ENCODE measurements at regions not wholly inside any gene's neighbourhood (a gene's known extent, or its start where the extent isn't known, plus 50 kb on each side); places are given as distances from the start of the nearest gene placed in this dataset.

- FAIRE-seq, result no peak
These were observed 327.9 kb downstream of the TTLL7 start for GRCh38 chr1:83670909-83671565.

- no peak for FAIRE-seq
These were observed 357.0 kb downstream of the TTLL7 start for GRCh38 chr1:83641796-83642443.

GRCh38 chr1:83641206-83641658, 357.7 kb downstream of the TTLL7 start:
- FAIRE-seq, result no peak

GRCh38 chr1:83639785-83640184, 359.1 kb downstream of the TTLL7 start:
- FAIRE-seq, result no peak

- no peak for FAIRE-seq
These were observed 361.3 kb downstream of the TTLL7 start for GRCh38 chr1:83637586-83637985.

GRCh38 chr1:83637009-83637408, 361.9 kb downstream of the TTLL7 start:
- FAIRE-seq, result no peak

GRCh38 chr1:83632906-83633305, 366.0 kb downstream of the TTLL7 start:
- no peak for FAIRE-seq

- FAIRE-seq, result no peak
These were observed 367.1 kb downstream of the TTLL7 start for GRCh38 chr1:83631851-83632250.

GRCh38 chr1:83627045-83627444, 371.9 kb downstream of the TTLL7 start:
- FAIRE-seq, result no peak

GRCh38 chr1:83626603-83627002, 372.3 kb downstream of the TTLL7 start:
- no peak for FAIRE-seq

GRCh38 chr1:83625646-83626045, 373.3 kb downstream of the TTLL7 start:
- no peak for FAIRE-seq

- FAIRE-seq, result no peak
These were observed 378.9 kb downstream of the TTLL7 start for GRCh38 chr1:83620016-83620415.

- FAIRE-seq, result no peak
These were observed 379.6 kb downstream of the TTLL7 start for GRCh38 chr1:83619170-83619896.

GRCh38 chr1:83617883-83618282, 381.0 kb downstream of the TTLL7 start:
- FAIRE-seq, result no peak

- FAIRE-seq, result no peak
These were observed 383.6 kb downstream of the TTLL7 start for GRCh38 chr1:83615370-83615769.

GRCh38 chr1:83606416-83606955, 392.4 kb downstream of the TTLL7 start:
- FAIRE-seq, result no peak

- no peak for FAIRE-seq
These were observed 402.6 kb downstream of the TTLL7 start for GRCh38 chr1:83596331-83596730.

GRCh38 chr1:83593073-83593472, 405.9 kb downstream of the TTLL7 start:
- no peak for FAIRE-seq

GRCh38 chr1:83588140-83588539, 410.8 kb downstream of the TTLL7 start:
- no peak for FAIRE-seq

- FAIRE-seq, result no peak
These were observed 415.4 kb downstream of the TTLL7 start for GRCh38 chr1:83583351-83584014.

- no peak for FAIRE-seq
These were observed 417.2 kb downstream of the TTLL7 start for GRCh38 chr1:83581747-83582146.

GRCh38 chr1:83574791-83575190, 424.1 kb downstream of the TTLL7 start:
- no peak for FAIRE-seq

- FAIRE-seq, result no peak
These were observed 425.2 kb downstream of the TTLL7 start for GRCh38 chr1:83573776-83574175.
